Hepatocyte (in vitro differentiated cells): ENCODE measurements at regions not wholly inside any gene's neighbourhood (a gene's known extent, or its start where the extent isn't known, plus 50 kb on each side); places are given as distances from the start of the nearest gene placed in this dataset.

Experiments
- DNase-seq: peaks from one replicate; pipeline ENCODE4 v3.0.0-alpha.2; 2016; ENCODE audit warnings: low spot score
- H2AFZ ChIP-seq: fragments of 200-600 bp; sonication (generic); 2 replicates; pipeline ENCODE4 v1.6.0; 2016; ENCODE audit warnings: antibody characterized with exemption, mild to moderate bottlenecking
- H3K27ac ChIP-seq: fragments of 200-600 bp; sonication (generic); 2 replicates; pipeline ENCODE4 v1.5.1; 2016; ENCODE audit warnings: mild to moderate bottlenecking
- H3K27me3 ChIP-seq: fragments of 200-600 bp; sonication (generic); 2 replicates; pipeline ENCODE4 v1.6.1; 2016
- H3K36me3 ChIP-seq: fragments of 200-600 bp; sonication (generic); replicated peaks from 2 replicates; pipeline ENCODE4 v1.5.1; 2016; ENCODE audit warnings: low read depth; ENCODE audit not compliant: insufficient read depth
- H3K4me1 ChIP-seq: fragments of 200-600 bp; sonication (generic); 2 replicates; pipeline ENCODE4 v1.5.1; 2016; ENCODE audit warnings: mild to moderate bottlenecking, moderate library complexity; ENCODE audit not compliant: insufficient read depth
- H3K4me2 ChIP-seq: fragments of 200-600 bp; sonication (generic); 2 replicates; pipeline ENCODE4 v1.6.0; 2016
- H3K4me3 ChIP-seq: fragments of 200-600 bp; sonication (generic); 2 replicates; pipeline ENCODE4 v1.5.1; 2016; ENCODE audit warnings: mild to moderate bottlenecking
- H3K79me2 ChIP-seq: fragments of 200-600 bp; sonication (generic); 2 replicates; pipeline ENCODE4 v1.6.0; 2017; ENCODE audit warnings: mild to moderate bottlenecking
- H3K9me2 ChIP-seq: fragments of 200-600 bp; sonication (generic); replicated peaks from 2 replicates; pipeline ENCODE4 v1.6.0; 2017; ENCODE audit warnings: mild to moderate bottlenecking; ENCODE audit not compliant: insufficient read depth
- H3K9me3 ChIP-seq: fragments of 200-600 bp; sonication (generic); 2 replicates; pipeline ENCODE4 v1.5.1; 2016; ENCODE audit warnings: low read depth, mild to moderate bottlenecking
- H4K20me1 ChIP-seq: fragments of 200-600 bp; sonication (generic); 2 replicates; pipeline ENCODE4 v1.6.0; 2016; ENCODE audit warnings: mild to moderate bottlenecking; ENCODE audit not compliant: insufficient read depth, poor library complexity, severe bottlenecking
- CTCF ChIP-seq: fragments of 200-600 bp; sonication (generic); IDR thresholded peaks from 2 replicates; pipeline ENCODE4 v1.5.1; 2016; ENCODE audit warnings: antibody characterized with exemption, mild to moderate bottlenecking; ENCODE audit not compliant: poor library complexity
- EZH2 ChIP-seq: fragments of 200-600 bp; sonication (generic); IDR thresholded peaks from 2 replicates; pipeline ENCODE4 v1.6.1; 2016; ENCODE audit warnings: antibody characterized with exemption, mild to moderate bottlenecking, borderline replicate concordance
- EZH2phosphoT487 ChIP-seq: fragments of 200-600 bp; sonication (generic); IDR thresholded peaks from one replicate; pipeline ENCODE4 v1.6.1; 2018; ENCODE audit warnings: antibody characterized with exemption, mild to moderate bottlenecking, low read depth, moderate library complexity; ENCODE audit not compliant: unreplicated experiment, severe bottlenecking
- WGBS: methylation state at CpG from one replicate; pipeline ENCODE4 v1.1.6; 2016; ENCODE audit warnings: low lambda C conversion rate; ENCODE audit errors: missing lambda C conversion rate; 5-methylcytosine and 5-hydroxymethylcytosine counted together

GRCh38 chr6:11891547-11891946 lies 112.9 kb upstream of the ADTRP start:
- H3K27me3 ChIP-seq = no peaks in the 10 kb centered on the region
- TF ChIP-seq EZH2 = no peak
- TF ChIP-seq CTCF = no peak
- no peak for TF ChIP-seq EZH2phosphoT487

GRCh38 chr6:11890849-11891248 lies 112.2 kb upstream of the ADTRP start:
- 73% methylated on average over 1 of the region's 1 CpG for WGBS
- H3K36me3 ChIP-seq = no peaks in the 10 kb centered on the region
- H2AFZ ChIP-seq = no peak overlapping the region
- no peaks in the 10 kb centered on the region for H3K9me3 ChIP-seq
- no peak overlapping the region for H3K27ac ChIP-seq
- H3K79me2 ChIP-seq = no peaks in the 10 kb centered on the region
- DNase-seq = no peak
- H3K27me3 ChIP-seq = no peaks in the 10 kb centered on the region
- H3K9me2 ChIP-seq = no peaks in the 10 kb centered on the region
- no peak overlapping the region for H3K4me3 ChIP-seq
- H3K4me1 ChIP-seq = no peaks in the 10 kb centered on the region
- TF ChIP-seq EZH2phosphoT487 (no peak), CTCF (no peak), EZH2 (no peak)
- no peaks in the 10 kb centered on the region for H4K20me1 ChIP-seq
- H3K4me2 ChIP-seq = no peak overlapping the region

More at GRCh38 chr6:11891547-11891946, 112.9 kb upstream of the ADTRP start:
- Histone ChIP-seq H4K20me1 (no peaks in the 10 kb centered on the region), H3K4me3 (no peak overlapping the region), H3K9me3 (no peaks in the 10 kb centered on the region), H3K9me2 (no peaks in the 10 kb centered on the region), H3K36me3 (no peaks in the 10 kb centered on the region), H3K4me1 (no peaks in the 10 kb centered on the region), H3K4me2 (no peak overlapping the region), H2AFZ (no peak overlapping the region), H3K79me2 (no peaks in the 10 kb centered on the region), H3K27ac (no peak overlapping the region)
- DNase-seq = no peak

GRCh38 chr6:11890209-11890608 lies 111.6 kb upstream of the ADTRP start:
- no peaks in the 10 kb centered on the region for H3K79me2 ChIP-seq
- no peak for DNase-seq
- H3K4me3 ChIP-seq = no peak overlapping the region
- H2AFZ ChIP-seq = no peak overlapping the region
- H4K20me1 ChIP-seq = no peaks in the 10 kb centered on the region
- no peaks in the 10 kb centered on the region for H3K4me1 ChIP-seq
- no peaks in the 10 kb centered on the region for H3K36me3 ChIP-seq
- no peaks in the 10 kb centered on the region for H3K27me3 ChIP-seq
- no peak overlapping the region for H3K27ac ChIP-seq
- TF ChIP-seq CTCF (no peak), EZH2phosphoT487 (no peak), EZH2 (no peak)
- no peaks in the 10 kb centered on the region for H3K9me3 ChIP-seq
- H3K9me2 ChIP-seq = no peaks in the 10 kb centered on the region
- H3K4me2 ChIP-seq = no peak overlapping the region

- no peaks in the 10 kb centered on the region for H4K20me1 ChIP-seq
- H3K9me2 ChIP-seq = no peaks in the 10 kb centered on the region
- no peaks in the 10 kb centered on the region for H3K9me3 ChIP-seq
- TF ChIP-seq EZH2phosphoT487 (no peak), EZH2 (no peak), CTCF (no peak)
- H3K27me3 ChIP-seq = no peaks in the 10 kb centered on the region
- WGBS = 95% methylated on average over 3 of the region's 3 CpGs
- no peak overlapping the region for H3K4me2 ChIP-seq
- H2AFZ ChIP-seq = no peak overlapping the region
- no peak overlapping the region for H3K27ac ChIP-seq
- H3K36me3 ChIP-seq = no peaks in the 10 kb centered on the region
- H3K4me3 ChIP-seq = no peak overlapping the region
- no peaks in the 10 kb centered on the region for H3K79me2 ChIP-seq
- no peaks in the 10 kb centered on the region for H3K4me1 ChIP-seq
- DNase-seq = no peak
Measured at GRCh38 chr6:11889572-11889971, 111.0 kb upstream of the ADTRP start.
